Bronchial epithelial cell (primary cell): ENCODE measurements at regions not wholly inside any gene's neighbourhood (a gene's known extent, or its start where the extent isn't known, plus 50 kb on each side); places are given as distances from the start of the nearest gene placed in this dataset.
"Not testable (repeated sequence)": the region's sequence is repeated elsewhere in the genome, so short reads cannot be mapped to it uniquely, and the experiment has no call there.

Experiments used
- DNase-seq: peaks from one replicate; pipeline ENCODE4 v3.0.0-alpha.2; 2010; ENCODE audit warnings: low read depth
- FAIRE-seq: peaks from 2 replicates; lab custom pipeline; 2011; peaks lifted over from hg19 to GRCh38; lab: Jason Lieb, UNC
- H3K27me3 ChIP-seq: 2 replicates; pipeline ENCODE4 v1.5.1; 2011; ENCODE audit warnings: low read length; ENCODE audit not compliant: control insufficient read depth, insufficient read depth
- H3K36me3 ChIP-seq: 2 replicates; pipeline ENCODE4 v1.5.1; 2011; ENCODE audit warnings: low read length; ENCODE audit not compliant: control insufficient read depth, insufficient read depth
- H3K4me3 ChIP-seq: 2 replicates; pipeline ENCODE4 v1.5.1; 2011; ENCODE audit warnings: mild to moderate bottlenecking, low read depth, low read length, control low read depth
- TF ChIP-seq, protein P1 (sequence below): IDR thresholded peaks from 2 replicates; pipeline ENCODE4 v1.5.1; 2011; ENCODE audit warnings: mild to moderate bottlenecking, moderate library complexity, low read length, control low read depth, inconsistent platforms; ENCODE audit not compliant: insufficient read depth, severe bottlenecking

DNA sequence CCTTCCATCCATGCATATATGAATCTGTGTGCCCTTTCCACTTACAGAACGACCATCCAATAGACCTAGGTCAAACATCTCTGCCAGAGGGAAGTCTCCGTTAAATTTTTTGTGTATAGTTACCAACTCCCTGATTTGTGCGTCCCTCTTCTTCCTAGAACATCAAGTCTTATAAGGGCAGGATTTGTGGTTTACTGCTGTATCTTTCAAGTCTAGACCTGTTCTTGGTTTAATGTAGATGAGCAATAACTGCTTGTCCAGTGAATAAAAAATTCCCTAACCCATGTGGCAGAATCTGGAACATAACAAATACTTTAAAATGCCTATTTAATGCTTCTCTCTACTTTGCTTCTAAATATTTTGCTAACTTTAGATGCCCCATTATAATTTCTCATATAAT lies 988.8 kb downstream of the RAPGEF2 start:
- TF ChIP-seq, protein P1, sequence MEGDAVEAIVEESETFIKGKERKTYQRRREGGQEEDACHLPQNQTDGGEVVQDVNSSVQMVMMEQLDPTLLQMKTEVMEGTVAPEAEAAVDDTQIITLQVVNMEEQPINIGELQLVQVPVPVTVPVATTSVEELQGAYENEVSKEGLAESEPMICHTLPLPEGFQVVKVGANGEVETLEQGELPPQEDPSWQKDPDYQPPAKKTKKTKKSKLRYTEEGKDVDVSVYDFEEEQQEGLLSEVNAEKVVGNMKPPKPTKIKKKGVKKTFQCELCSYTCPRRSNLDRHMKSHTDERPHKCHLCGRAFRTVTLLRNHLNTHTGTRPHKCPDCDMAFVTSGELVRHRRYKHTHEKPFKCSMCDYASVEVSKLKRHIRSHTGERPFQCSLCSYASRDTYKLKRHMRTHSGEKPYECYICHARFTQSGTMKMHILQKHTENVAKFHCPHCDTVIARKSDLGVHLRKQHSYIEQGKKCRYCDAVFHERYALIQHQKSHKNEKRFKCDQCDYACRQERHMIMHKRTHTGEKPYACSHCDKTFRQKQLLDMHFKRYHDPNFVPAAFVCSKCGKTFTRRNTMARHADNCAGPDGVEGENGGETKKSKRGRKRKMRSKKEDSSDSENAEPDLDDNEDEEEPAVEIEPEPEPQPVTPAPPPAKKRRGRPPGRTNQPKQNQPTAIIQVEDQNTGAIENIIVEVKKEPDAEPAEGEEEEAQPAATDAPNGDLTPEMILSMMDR, result no peak
- no peaks in the 10 kb centered on the region for H3K27me3 ChIP-seq
- no peak for FAIRE-seq
- no peak overlapping the region for H3K4me3 ChIP-seq
- DNase-seq, result peak; percentile 86
- H3K36me3 ChIP-seq, result no peaks in the 10 kb centered on the region

DNA sequence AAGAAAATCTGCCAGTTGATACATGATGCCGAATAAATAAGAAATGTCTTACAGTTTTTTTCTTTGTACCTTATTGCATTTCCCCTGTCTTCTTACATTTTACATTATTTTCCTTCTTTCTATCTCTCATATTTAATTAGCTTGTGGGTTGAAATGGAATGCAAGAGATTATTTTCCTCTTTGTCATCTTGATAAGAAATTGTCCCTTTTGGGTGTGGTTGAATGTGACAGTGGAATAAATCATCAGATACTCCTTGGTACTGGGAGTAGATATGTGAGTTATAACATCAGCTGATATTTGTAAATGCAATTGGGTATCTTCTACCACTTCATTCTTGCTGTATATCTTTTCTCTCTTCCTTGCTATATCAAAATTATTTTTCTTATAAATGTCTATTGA lies 997.4 kb downstream of the RAPGEF2 start:
- Histone ChIP-seq H3K27me3 (no peaks in the 10 kb centered on the region), H3K4me3 (no peak overlapping the region), H3K36me3 (no peaks in the 10 kb centered on the region)
- TF ChIP-seq, protein P1, result no peak
- no peak for DNase-seq
- no peak for FAIRE-seq

DNA sequence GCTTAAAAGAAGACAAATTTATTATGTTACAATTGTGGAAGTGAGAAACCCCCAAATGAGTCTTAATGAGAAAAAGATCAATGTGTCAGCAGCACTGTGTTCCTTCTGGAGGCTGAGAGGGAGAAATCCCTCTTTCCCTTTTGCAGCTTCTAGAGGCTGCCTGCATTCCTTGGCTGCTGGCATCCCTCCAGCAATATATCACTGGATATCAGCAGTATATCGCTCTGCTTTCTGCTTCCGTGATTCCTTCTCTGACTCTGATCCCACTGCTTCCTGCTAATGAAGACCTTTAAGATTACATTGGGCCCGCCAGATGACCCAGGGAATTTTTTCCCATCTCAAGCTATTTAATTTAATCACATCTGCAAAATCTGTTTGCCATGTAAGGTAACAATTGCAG lies 1008.0 kb downstream of the RAPGEF2 start:
- Histone ChIP-seq H3K4me3 (no peak overlapping the region), H3K36me3 (no peaks in the 10 kb centered on the region), H3K27me3 (no peaks in the 10 kb centered on the region)
- DNase-seq (no peak), FAIRE-seq (no peak)
- TF ChIP-seq, protein P1, result no peak

DNA sequence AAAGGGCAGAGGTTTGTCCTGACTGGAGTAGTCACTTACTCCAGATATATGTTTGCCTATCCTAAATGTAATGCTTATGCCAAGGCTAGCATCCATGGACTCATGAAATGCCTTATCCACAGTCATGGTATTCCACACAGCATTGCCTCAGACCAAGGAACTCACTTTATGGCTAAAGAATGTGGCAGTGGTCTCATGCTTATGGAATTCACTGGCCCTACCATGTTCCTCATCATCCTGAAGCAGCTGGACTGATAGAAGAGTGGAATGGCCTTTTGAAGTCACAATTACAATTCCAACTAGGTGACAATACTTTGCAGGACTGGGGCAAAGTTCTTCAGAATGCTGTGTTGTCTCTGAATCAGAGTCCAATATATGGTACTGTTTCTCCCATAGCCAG lies 1014.8 kb downstream of the RAPGEF2 start:
- FAIRE-seq (peak; percentile 28), DNase-seq (no peak)
- H3K4me3 ChIP-seq, result no peak overlapping the region
- TF ChIP-seq, protein P1, result no peak
- no peaks in the 10 kb centered on the region for H3K36me3 ChIP-seq
- no peaks in the 10 kb centered on the region for H3K27me3 ChIP-seq

DNA sequence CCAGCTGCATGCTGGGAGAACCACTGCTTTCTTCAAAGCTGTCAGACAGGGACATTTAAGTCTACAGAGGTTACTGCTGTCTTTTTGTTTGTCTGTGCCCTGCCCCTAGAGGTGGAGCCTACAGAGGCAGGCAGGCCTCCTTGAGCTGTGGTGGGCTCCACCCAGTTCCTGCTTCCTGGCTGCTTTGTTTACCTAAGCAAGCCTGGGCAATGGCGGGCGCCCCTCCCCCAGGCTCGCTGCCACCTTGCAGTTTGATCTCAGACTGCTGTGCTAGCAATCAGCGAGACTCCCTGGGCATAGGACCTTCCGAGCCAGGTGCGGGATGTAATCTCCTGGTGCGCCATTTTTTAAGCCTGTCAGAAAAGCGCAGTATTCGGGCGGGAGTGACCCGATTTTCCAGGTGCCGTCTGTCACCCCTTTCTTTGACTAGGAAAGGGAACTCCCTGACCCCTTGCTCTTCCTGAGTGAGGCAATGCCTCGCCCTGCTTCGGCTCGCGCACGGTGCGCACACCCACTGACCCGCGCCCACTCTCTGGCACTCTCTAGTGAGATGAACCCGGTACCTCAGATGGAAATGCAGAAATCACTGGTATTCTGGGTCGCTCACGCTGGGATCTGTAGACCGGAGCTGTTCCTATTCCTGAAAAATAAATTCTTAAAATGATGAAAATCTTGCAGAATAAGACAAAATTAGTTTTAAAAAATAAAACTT lies 1022.9 kb downstream of the RAPGEF2 start:
- H3K4me3 ChIP-seq, DNase-seq, H3K27me3 ChIP-seq, H3K36me3 ChIP-seq, FAIRE-seq: not testable (repeated sequence)

DNA sequence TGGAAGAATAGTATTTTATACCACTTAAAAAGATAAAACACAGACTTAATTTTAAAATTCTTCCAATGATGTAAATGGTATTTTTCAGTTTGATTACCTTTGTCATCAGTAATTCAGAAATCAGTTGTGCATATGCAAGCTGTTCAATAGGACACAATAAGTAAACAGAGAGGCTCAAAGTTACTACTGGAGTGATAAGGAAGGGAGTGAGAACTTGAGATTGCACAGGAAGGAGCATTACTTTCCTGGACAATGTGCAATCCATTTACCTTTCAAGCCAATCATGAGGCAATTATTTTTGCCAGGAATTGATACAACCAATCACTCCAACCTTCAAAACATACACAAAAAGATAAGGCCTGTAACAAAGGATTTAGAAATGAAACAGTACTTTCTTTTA lies 1024.3 kb downstream of the RAPGEF2 start:
- DNase-seq, result no peak
- H3K4me3 ChIP-seq, result no peak overlapping the region
- H3K27me3 ChIP-seq, result no peaks in the 10 kb centered on the region
- TF ChIP-seq, protein P1, result no peak
- H3K36me3 ChIP-seq, result no peaks in the 10 kb centered on the region
- FAIRE-seq, result no peak
